Psoas muscle (tissue), 7 donors: ENCODE measurements at regions not wholly inside any gene's neighbourhood (a gene's known extent, or its start where the extent isn't known, plus 50 kb on each side); places are given as distances from the start of the nearest gene placed in this dataset.

Experiments
- ATAC-seq, 4 donors: fragments of 200-7000 bp; cut with Tn5 transposase; one replicate each; pipeline ENCODE4 v1.9.1; 2020; ENCODE audit warnings: moderate library complexity in 3 of 4, mild to moderate bottlenecking in 2 of 4
- DNase-seq, 2 donors: peaks; one replicate each; pipeline ENCODE4 v3.0.0-alpha.2; 2020
- H3K27ac ChIP-seq: fragments of 200-600 bp; one replicate; pipeline ENCODE4 v1.8.0; 2022
- H3K27me3 ChIP-seq, 3 donors: fragments of 200-600 bp in 1 of 3; one replicate each; pipeline versions ENCODE4 v1.6.1 to v1.8.0; 2013 to 2022; ENCODE audit warnings: low read length in 2 of 3, mild to moderate bottlenecking in 2 of 3, moderate library complexity in 1 of 3; ENCODE audit not compliant: insufficient read depth in 3 of 3
- H3K36me3 ChIP-seq, 2 donors: fragments of 200-600 bp in 1 of 2; one replicate each; pipeline versions ENCODE4 v1.6.1 to v1.8.0; 2013 to 2022; ENCODE audit warnings: low read depth in 1 of 2, mild to moderate bottlenecking in 1 of 2, moderate library complexity in 1 of 2; ENCODE audit not compliant: insufficient read depth in 1 of 2
- H3K4me1 ChIP-seq: fragments of 200-600 bp; one replicate; pipeline ENCODE4 v1.8.0; 2022
- H3K4me3 ChIP-seq: fragments of 200-600 bp; one replicate; pipeline ENCODE4 v1.8.0; 2022; ENCODE audit warnings: mild to moderate bottlenecking
- H3K9me3 ChIP-seq: fragments of 200-600 bp; one replicate; pipeline ENCODE4 v1.8.0; 2022
- CTCF ChIP-seq: fragments of 200-600 bp; IDR thresholded peaks from one replicate; pipeline ENCODE4 v1.8.0; 2022; ENCODE audit warnings: antibody characterized with exemption
- WGBS, 3 donors: extraction: QIAGEN DNeasy Blood & Tissue Kit; methylation state at CpG; one replicate each; pipeline versions ENCODE4 v1.1.6 to v1.1.7; 2013; 5-methylcytosine and 5-hydroxymethylcytosine counted together
- intact Hi-C, 2 donors: fragments of 100-400 bp; cut with DNase I; formaldehyde crosslinking; loops; one replicate each; pipeline versions ENCODE4 v1.11.0 to v1.14.2; 2022
- donor health status: healthy with polysubstance abuse.
- donor health status: DM: no; HTN: no; CAD: no; lungs with moderate emphysema.
- donor health status: Bipolar disorder and iron deficiency.
- donor health status: healthy.
- donor health status: DM: yes; HTN: yes; CAD: no.
- donor health status: DM: no; HTN: no; CAD: no.
- donor health status: DM: yes; HTN: yes; CAD: no.

GRCh38 chr5:96031811-96032261 is 70.2 kb upstream of the ELL2 start:
- Histone ChIP-seq H3K27ac (no peak overlapping the region), H3K27me3 (no peaks in the 10 kb centered on the region), H3K36me3 (no peaks in the 10 kb centered on the region), H3K9me3 (no peaks in the 10 kb centered on the region), H3K4me3 (no peak overlapping the region), H3K4me1 (no peaks in the 10 kb centered on the region)
- ATAC-seq (no peak), DNase-seq (no peak)
- no peak for TF ChIP-seq CTCF
- intact Hi-C loops: loop anchor here in 1 of 2 donors (5.0 kb wide), 1 partner anchor 40 kb away; no protein-coding TSS in a partner anchor
- 93 to 100% (median 97%) methylated on average over 1 of the region's 1 CpG for WGBS, 3 donors

GRCh38 chr5:96031180-96031579 is 69.5 kb upstream of the ELL2 start:
- 92 to 96% (median 92%) methylated on average over 2 of the region's 2 CpGs for WGBS, 3 donors

GRCh38 chr5:96026406-96027041 is 64.9 kb upstream of the ELL2 start:
- WGBS, 3 donors: 49 to 65% (median 64%) methylated on average over 2 of the region's 2 CpGs

More at GRCh38 chr5:96031180-96031579, 69.5 kb upstream of the ELL2 start:
- H3K9me3 ChIP-seq: no peaks in the 10 kb centered on the region
- no peaks in the 10 kb centered on the region for H3K27me3 ChIP-seq
- no peaks in the 10 kb centered on the region for H3K4me1 ChIP-seq
- H3K27ac ChIP-seq: no peak overlapping the region
- ATAC-seq: no peak
- TF ChIP-seq CTCF: no peak
- no peaks in the 10 kb centered on the region for H3K36me3 ChIP-seq
- no peak overlapping the region for H3K4me3 ChIP-seq
- no peak for DNase-seq
- intact Hi-C loops: loop anchor here in 1 of 2 donors (5.0 kb wide), 1 partner anchor 41 kb away; no protein-coding TSS in a partner anchor

GRCh38 chr5:96024683-96025475 is 63.2 kb upstream of the ELL2 start:
- Histone ChIP-seq H3K4me3 (no peak overlapping the region), H3K27me3 (no peaks in the 10 kb centered on the region), H3K9me3 (no peaks in the 10 kb centered on the region), H3K27ac (no peak overlapping the region), H3K36me3 (no peaks in the 10 kb centered on the region), H3K4me1 (no peaks in the 10 kb centered on the region)
- no peak for TF ChIP-seq CTCF
- 39 to 60% (median 44%) methylated on average over 6 of the region's 6 CpGs for WGBS, 3 donors
- ATAC-seq: no peak
- intact Hi-C loops: no loop called here
- no peak for DNase-seq

More at GRCh38 chr5:96026406-96027041, 64.9 kb upstream of the ELL2 start:
- no peak for DNase-seq
- H3K27me3 ChIP-seq: no peaks in the 10 kb centered on the region
- no peaks in the 10 kb centered on the region for H3K4me1 ChIP-seq
- no peak overlapping the region for H3K27ac ChIP-seq
- H3K4me3 ChIP-seq: no peak overlapping the region
- no peak for TF ChIP-seq CTCF
- no peaks in the 10 kb centered on the region for H3K36me3 ChIP-seq
- no peaks in the 10 kb centered on the region for H3K9me3 ChIP-seq
- intact Hi-C loops: no loop called here
- no peak for ATAC-seq
